GM10266 (cell line): ENCODE measurements at regions not wholly inside any gene's neighbourhood (a gene's known extent, or its start where the extent isn't known, plus 50 kb on each side); places are given as distances from the start of the nearest gene placed in this dataset.

Experiments used
- DNase-seq: peaks from one replicate; pipeline ENCODE4 v3.0.0; 2012; ENCODE audit errors: extremely low spot score
- TF ChIP-seq, protein P1 (sequence below): IDR thresholded peaks from 2 replicates; pipeline ENCODE4 v1.5.1; 2012; ENCODE audit warnings: mild to moderate bottlenecking, low read depth; ENCODE audit not compliant: control insufficient read depth, insufficient read depth; ENCODE audit errors: missing control alignments

DNA sequence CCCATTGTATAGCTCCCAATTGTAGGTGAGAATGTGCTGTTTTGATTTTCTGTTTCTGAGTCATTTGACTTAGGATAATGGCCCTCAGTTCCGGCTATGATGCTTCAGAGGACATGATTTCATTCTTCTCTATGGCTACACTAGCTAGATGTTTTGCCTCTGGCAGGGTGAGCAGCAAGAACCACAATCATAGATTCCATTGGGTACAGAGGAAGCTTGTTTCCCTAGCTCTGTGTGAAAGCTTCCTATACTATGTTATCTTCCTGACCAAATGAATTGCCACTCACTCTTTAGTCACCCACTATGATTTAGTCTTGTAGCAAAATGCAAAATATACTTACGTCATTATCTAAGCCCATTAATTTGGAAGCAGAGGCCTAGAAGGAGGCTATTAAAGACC lies 616.3 kb downstream of the PLA2G4A start:
- TF ChIP-seq, protein P1, sequence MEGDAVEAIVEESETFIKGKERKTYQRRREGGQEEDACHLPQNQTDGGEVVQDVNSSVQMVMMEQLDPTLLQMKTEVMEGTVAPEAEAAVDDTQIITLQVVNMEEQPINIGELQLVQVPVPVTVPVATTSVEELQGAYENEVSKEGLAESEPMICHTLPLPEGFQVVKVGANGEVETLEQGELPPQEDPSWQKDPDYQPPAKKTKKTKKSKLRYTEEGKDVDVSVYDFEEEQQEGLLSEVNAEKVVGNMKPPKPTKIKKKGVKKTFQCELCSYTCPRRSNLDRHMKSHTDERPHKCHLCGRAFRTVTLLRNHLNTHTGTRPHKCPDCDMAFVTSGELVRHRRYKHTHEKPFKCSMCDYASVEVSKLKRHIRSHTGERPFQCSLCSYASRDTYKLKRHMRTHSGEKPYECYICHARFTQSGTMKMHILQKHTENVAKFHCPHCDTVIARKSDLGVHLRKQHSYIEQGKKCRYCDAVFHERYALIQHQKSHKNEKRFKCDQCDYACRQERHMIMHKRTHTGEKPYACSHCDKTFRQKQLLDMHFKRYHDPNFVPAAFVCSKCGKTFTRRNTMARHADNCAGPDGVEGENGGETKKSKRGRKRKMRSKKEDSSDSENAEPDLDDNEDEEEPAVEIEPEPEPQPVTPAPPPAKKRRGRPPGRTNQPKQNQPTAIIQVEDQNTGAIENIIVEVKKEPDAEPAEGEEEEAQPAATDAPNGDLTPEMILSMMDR, result no peak
- DNase-seq, result no peak

DNA sequence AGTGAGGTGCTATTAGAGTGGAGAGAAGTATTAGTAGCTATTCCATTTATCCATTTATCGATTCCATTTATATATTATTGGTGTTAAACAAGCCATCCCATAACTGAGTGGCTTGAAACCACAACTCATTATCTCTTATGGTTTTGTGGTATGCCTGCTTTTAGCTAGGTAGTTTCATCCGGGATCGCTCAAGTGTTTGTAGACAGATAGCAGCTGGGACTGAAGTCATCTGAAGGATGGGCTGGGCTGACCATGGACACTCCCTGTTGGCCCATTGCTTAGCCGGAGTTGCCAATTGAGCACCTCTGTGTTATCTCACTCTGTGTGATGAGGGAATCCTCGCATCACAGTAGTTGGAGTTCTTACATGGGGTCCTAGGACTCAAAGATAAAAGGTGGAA lies 622.5 kb downstream of the PLA2G4A start:
- TF ChIP-seq, protein P1, result no peak
- no peak for DNase-seq

DNA sequence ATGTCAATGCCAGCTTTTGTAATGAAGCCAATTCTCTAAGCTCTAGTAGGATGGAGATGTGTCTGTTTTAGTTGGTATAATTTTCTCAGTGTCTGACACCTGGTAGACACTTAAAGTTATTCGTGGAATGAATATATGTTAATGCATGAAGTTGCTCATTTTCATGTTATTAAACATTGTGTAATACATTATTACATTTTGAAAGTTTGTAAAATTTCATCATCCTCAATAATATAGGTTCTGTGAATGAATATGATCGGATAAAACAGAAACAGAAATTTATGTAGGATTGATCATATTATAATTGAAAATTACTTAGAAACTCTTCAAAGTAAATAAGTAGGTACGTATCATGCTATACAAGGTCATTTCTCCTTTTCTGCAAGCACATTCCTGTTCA lies 625.3 kb downstream of the PLA2G4A start:
- TF ChIP-seq, protein P1, result no peak

DNA sequence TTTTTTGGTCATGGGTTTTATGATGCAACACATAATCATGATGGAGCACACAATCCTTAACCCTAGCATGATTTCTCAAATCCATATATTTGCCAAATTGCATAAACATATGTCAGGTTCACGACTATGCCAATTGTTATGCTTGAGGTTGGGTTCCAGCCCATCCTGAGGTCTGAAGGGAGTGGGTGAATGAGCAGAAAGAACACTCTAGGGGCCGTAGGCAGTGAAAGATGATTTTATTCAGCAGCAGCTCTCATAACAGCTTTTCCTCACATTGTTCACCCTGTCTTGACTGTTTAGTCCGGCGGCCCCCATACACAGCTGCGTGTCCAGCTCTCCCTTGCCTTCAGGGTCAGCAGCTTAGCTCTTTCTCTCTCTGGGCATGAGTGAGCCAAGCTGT lies 627.7 kb downstream of the PLA2G4A start:
- TF ChIP-seq, protein P1, result no peak

More for the DNA sequence above, 625.3 kb downstream of the PLA2G4A start:
- DNase-seq, result no peak

DNA sequence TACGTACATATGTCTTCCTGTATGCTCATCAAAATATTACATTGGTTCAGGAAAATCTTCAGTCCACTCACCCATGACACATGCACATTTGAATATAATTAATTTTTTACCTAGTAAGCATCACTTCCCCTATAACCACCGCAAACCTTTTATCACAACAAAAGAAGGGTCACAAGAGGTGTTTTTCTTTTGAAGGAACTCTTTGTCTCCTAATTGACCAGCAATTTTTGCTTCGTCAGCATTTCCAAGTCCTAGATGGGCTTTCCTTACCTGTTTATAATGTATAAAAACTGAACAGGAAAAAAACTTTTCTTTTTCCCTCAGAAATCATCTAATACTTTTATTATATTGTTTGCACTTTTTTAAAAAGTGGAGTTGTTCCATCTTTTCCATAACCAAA lies 631.3 kb downstream of the PLA2G4A start:
- DNase-seq, result no peak
- TF ChIP-seq, protein P1, result no peak

More for the DNA sequence above, 627.7 kb downstream of the PLA2G4A start:
- DNase-seq, result no peak

DNA sequence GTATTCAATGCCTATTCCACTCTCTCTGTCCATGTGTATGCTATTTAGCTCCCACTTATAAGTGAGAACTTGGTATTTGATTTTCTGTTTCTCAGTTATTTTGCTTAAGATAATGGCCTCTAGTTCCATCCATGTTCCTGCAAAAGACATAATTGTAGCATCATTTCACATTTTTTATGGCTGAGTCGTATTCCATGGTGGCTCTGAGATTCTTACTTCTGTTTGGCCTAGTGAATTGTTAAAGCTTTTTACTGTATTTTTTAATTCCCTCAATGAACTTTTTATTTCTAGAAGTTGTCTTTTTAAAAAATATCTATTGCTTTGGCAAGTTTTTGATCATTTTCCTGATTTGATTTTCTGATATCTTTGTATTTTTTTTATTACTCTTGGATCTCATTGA lies 635.6 kb downstream of the PLA2G4A start:
- DNase-seq, result no peak
- TF ChIP-seq, protein P1, result no peak

DNA sequence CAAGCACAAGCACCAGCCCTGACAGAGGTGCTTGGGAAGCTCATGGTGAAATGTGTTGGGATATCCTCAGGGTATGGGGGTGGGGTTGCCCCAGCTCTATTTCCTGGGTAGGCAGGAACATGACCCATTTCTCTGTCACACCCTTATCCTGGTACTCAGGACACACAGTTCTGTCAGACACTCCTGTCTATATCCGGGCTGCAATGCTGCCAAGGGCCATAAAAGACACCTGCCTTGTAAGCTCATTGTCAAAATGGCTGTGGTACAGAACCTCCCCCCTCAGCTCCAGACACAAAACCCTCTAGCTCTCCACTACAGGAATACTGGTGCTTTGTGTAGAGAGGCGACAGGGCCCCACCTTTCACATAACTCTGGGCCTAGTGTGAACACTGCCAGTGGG lies 636.7 kb downstream of the PLA2G4A start:
- TF ChIP-seq, protein P1, result no peak
- no peak for DNase-seq

DNA sequence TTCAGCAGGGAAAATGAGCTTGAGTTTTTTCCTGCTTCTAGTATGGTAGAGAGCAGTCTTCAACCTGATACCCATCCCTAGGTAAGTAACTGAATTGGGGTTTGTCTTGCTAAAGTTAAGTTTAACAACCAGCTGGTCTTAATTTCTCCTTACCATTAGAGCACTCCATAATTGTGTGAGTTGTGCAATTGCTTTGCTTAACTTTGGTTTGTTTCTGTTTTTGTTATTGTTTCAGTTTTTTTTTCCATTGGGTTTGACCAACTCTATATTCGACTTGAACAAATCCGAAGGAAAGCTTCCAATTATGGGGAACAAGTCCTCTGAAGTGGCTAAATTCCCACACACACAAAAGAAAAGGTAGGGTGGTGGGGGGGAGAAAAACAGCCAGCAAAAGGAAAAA lies 641.1 kb downstream of the PLA2G4A start:
- DNase-seq, result no peak

More for the DNA sequence above, 641.1 kb downstream of the PLA2G4A start:
- TF ChIP-seq, protein P1, result no peak
